ENCODE measurements at regions not wholly inside any gene's neighbourhood (a gene's known extent, or its start where the extent isn't known, plus 50 kb on each side); places are given as distances from the start of the nearest gene placed in this dataset.

DNA sequence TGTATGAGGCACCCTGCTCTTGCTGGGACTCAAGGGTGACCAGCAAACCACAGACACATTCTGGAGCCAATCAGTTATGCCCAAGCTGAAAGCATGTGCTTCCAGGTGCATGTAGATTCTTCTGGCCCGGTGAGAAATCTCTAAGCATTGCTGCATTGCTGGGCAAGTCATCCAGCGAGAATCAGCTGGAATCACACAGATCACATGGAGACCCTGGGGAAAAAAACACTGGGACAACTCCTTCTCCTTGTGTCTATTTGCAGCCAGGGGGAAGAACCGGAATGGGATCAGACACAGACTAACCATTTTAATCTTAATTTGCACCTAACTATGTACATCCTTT lies 119.7 kb upstream of the KLF7 start:
- TF ChIP-seq, protein P1, sequence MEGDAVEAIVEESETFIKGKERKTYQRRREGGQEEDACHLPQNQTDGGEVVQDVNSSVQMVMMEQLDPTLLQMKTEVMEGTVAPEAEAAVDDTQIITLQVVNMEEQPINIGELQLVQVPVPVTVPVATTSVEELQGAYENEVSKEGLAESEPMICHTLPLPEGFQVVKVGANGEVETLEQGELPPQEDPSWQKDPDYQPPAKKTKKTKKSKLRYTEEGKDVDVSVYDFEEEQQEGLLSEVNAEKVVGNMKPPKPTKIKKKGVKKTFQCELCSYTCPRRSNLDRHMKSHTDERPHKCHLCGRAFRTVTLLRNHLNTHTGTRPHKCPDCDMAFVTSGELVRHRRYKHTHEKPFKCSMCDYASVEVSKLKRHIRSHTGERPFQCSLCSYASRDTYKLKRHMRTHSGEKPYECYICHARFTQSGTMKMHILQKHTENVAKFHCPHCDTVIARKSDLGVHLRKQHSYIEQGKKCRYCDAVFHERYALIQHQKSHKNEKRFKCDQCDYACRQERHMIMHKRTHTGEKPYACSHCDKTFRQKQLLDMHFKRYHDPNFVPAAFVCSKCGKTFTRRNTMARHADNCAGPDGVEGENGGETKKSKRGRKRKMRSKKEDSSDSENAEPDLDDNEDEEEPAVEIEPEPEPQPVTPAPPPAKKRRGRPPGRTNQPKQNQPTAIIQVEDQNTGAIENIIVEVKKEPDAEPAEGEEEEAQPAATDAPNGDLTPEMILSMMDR (IDR thresholded peaks at IDR 0.05) = no peak
- TF ChIP-seq POLR2AphosphoS5 (IDR thresholded peaks at IDR 0.05) = no peak
- no peak for TF ChIP-seq POLR2A (IDR thresholded peaks at IDR 0.05)

Measured in breast epithelium (tissue), 3 donors.